Loucy (cell line): ENCODE measurements at regions not wholly inside any gene's neighbourhood (a gene's known extent, or its start where the extent isn't known, plus 50 kb on each side); places are given as distances from the start of the nearest gene placed in this dataset.

Experiments
- EZH2phosphoT487 ChIP-seq: fragments of 200-600 bp; IDR thresholded peaks from 2 replicates; pipeline ENCODE4 v1.6.1; 2018; ENCODE audit warnings: antibody characterized with exemption, mild to moderate bottlenecking, moderate library complexity, borderline replicate concordance
- TF ChIP-seq, protein P1 (sequence below): fragments of 200-600 bp; sonication (generic); conservative IDR thresholded peaks from 2 replicates; pipeline ENCODE4 v1.5.1; 2014; ENCODE audit warnings: mild to moderate bottlenecking, antibody characterized with exemption, low read length

DNA sequence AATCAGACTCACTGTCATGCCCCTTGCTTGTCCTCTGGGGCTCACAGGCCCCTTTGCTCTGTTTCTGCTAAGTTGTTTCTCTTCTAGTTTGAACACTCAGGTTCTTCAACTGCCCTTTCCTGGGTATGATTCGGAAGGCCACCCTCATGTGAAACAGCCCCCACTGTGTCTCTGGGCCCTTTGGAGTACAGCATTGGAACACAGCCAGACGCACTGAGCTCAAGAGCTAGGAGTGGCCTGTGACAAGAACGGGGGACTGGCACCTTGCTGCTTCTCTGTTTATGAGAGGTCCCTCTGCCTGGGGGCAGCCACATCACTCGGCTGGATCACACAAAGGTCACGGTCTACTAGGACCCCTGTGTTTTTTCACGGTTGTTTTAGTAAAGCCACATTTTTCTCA lies 114.4 kb upstream of the ZC3H12A start:
- TF ChIP-seq, protein P1, sequence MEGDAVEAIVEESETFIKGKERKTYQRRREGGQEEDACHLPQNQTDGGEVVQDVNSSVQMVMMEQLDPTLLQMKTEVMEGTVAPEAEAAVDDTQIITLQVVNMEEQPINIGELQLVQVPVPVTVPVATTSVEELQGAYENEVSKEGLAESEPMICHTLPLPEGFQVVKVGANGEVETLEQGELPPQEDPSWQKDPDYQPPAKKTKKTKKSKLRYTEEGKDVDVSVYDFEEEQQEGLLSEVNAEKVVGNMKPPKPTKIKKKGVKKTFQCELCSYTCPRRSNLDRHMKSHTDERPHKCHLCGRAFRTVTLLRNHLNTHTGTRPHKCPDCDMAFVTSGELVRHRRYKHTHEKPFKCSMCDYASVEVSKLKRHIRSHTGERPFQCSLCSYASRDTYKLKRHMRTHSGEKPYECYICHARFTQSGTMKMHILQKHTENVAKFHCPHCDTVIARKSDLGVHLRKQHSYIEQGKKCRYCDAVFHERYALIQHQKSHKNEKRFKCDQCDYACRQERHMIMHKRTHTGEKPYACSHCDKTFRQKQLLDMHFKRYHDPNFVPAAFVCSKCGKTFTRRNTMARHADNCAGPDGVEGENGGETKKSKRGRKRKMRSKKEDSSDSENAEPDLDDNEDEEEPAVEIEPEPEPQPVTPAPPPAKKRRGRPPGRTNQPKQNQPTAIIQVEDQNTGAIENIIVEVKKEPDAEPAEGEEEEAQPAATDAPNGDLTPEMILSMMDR: no peak
- TF ChIP-seq EZH2phosphoT487: no peak
